Common myeloid progenitor, CD34-positive (primary cell): ENCODE measurements at regions not wholly inside any gene's neighbourhood (a gene's known extent, or its start where the extent isn't known, plus 50 kb on each side); places are given as distances from the start of the nearest gene placed in this dataset.

Source experiments
- CTCF ChIA-PET: fragments of 350-600 bp; sonication (Branson Sonifier 250); formaldehyde crosslinking; loops from one replicate; lab custom pipeline; 2021; ENCODE audit warnings: antibody characterized with exemption; lab: Charles Lee
- POLR2A ChIA-PET: fragments of 350-600 bp; sonication (Branson Sonifier 250); formaldehyde crosslinking; loops from one replicate; lab custom pipeline; 2021; ENCODE audit warnings: antibody characterized with exemption; lab: Charles Lee
- DNase-seq, 3 donors: peaks; one replicate each; pipeline versions ENCODE4 v3.0.0 to v3.0.0-alpha.2; 2013
- H3K27ac ChIP-seq, 2 experiments: 1 replicate in 1 of 2; 2 replicates in 1 of 2; pipeline ENCODE4 v1.7.0; 2013; ENCODE audit warnings: inconsistent platforms in 2 of 2, low read length in 2 of 2, mild to moderate bottlenecking in 2 of 2, low read depth in 1 of 2, moderate library complexity in 1 of 2; ENCODE audit not compliant: severe bottlenecking in 2 of 2, insufficient read depth in 1 of 2, poor library complexity in 1 of 2
- H3K27me3 ChIP-seq, 5 experiments: replicated peaks in 2 of 5; 1 replicate in 3 of 5; 2 replicates in 2 of 5; pipeline versions ENCODE4 v1.6.1 to v1.7.0; 2013; ENCODE audit warnings: low read length in 4 of 5, mild to moderate bottlenecking in 2 of 5, moderate library complexity in 2 of 5, inconsistent platforms in 1 of 5; ENCODE audit not compliant: insufficient read depth in 5 of 5, control insufficient read depth in 4 of 5
- H3K36me3 ChIP-seq, 4 experiments: 1 replicate in 2 of 4; 2 replicates in 2 of 4; pipeline versions ENCODE4 v1.6.1 to v1.7.0; 2013; ENCODE audit warnings: low read length in 3 of 4, control low read depth in 1 of 4, mild to moderate bottlenecking in 1 of 4; ENCODE audit not compliant: control insufficient read depth in 4 of 4, insufficient read depth in 4 of 4
- H3K4me1 ChIP-seq, 4 experiments: 1 replicate in 3 of 4; 2 replicates in 1 of 4; pipeline versions ENCODE4 v1.6.1 to v1.7.1; 2013; ENCODE audit warnings: low read length in 3 of 4, mild to moderate bottlenecking in 3 of 4, control low read depth in 1 of 4, inconsistent platforms in 1 of 4, moderate library complexity in 1 of 4; ENCODE audit not compliant: control insufficient read depth in 4 of 4, insufficient read depth in 4 of 4; ENCODE audit errors: control extremely low read depth in 1 of 4
- H3K4me3 ChIP-seq, 7 experiments: 1 replicate in 4 of 7; 2 replicates in 3 of 7; pipeline versions ENCODE4 v1.5.1 to v1.7.0; 2013; ENCODE audit warnings: mild to moderate bottlenecking in 7 of 7, low read length in 6 of 7, moderate library complexity in 6 of 7, inconsistent platforms in 2 of 7, low read depth in 2 of 7, control low read depth in 1 of 7; ENCODE audit not compliant: insufficient read depth in 4 of 7, control insufficient read depth in 1 of 7; ENCODE audit errors: extremely low read depth in 1 of 7
- H3K9me3 ChIP-seq, 5 experiments: 1 replicate in 4 of 5; 2 replicates in 1 of 5; pipeline versions ENCODE4 v1.6.1 to v1.7.1; 2013; ENCODE audit warnings: low read length in 4 of 5, mild to moderate bottlenecking in 2 of 5, inconsistent platforms in 1 of 5, low read depth in 1 of 5, moderate library complexity in 1 of 5; ENCODE audit not compliant: control insufficient read depth in 4 of 5, insufficient read depth in 2 of 5; ENCODE audit errors: control extremely low read depth in 1 of 5
- WGBS: methylation state at CpG from one replicate; pipeline ENCODE4 v1.1.5; 2013; ENCODE audit not compliant: insufficient coverage; 5-methylcytosine and 5-hydroxymethylcytosine counted together

DNA sequence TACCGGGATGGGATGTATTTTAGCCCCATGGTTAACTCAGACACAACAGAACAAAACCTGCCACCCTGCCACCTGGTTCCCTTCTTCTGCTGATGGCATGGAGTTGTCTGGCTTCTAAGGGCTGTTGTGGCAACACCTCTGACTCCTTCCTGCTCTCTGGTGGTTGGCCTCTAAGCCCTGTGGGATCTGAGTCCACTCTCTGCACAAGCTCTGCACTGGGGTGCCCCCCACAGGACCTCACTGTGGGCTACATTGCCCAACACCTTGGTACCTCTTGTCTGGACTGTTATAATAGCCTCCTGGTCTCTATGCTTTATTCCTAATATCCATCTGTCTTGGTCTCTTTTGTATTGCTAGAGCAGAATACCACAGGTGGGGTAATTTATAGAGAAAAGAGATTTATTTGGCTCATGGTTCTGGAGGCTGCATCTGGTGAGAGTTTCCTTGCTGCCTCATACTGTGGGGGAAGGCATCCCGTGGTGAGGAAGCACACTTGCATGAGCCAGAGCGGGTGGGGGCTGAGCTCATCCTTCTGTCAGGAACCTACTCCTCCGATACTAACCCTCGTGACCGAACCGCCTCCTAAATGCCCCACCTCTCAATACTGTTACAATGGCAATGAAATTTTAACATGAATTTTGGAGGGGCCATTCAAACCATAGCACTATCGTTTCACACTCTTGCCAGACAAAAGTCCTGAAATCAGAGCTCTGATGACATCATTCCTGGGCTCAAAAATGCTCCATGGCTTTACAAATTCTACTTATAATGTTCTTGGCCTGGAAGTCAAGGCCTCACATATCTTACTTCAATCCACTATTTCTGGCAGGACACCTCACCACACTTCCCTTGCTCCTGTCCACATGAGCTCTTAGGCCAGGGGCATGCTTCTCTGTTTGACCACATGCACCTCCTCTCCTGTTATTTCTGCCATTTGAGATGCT is 127.2 kb downstream of the PAX1 start:
- Histone ChIP-seq H3K4me3 (no peak overlapping the region), H3K9me3 (no peaks in the 10 kb centered on the region), H3K36me3 (no peaks in the 10 kb centered on the region), H3K27ac (no peak overlapping the region), H3K4me1 (no peaks in the 10 kb centered on the region), H3K27me3 (peaks cover 0 to 4% (median 2%) of the 10 kb centered on the region in 5 experiments)
- ChIA-PET CTCF (no interaction called here), POLR2A (no interaction called here)
- 88% methylated on average over 3 of the region's 8 CpGs for WGBS
- DNase-seq: no peak

DNA sequence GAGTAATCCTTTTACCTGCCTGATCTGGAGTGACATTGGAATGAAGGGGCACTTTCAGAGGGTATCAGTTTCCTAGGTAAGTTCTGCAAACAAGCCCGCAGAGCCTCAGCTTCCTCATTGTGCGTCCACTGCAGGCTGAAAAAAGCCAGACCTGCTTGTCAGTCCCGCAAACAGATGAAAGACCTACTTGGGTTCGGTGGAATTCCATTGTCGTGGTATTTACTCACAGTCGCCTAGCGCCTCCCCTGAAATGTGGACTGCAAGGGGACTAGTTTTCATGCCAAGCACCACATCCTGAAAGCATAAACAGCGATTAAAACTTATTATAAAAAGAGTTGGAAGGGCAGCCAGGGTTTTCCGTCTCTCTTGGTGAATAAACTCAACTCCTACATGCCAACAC is 121.5 kb downstream of the PAX1 start:
- no peak overlapping the region for H3K4me3 ChIP-seq
- POLR2A ChIA-PET: no interaction called here
- 7% methylated on average over 4 of the region's 9 CpGs for WGBS
- no peaks in the 10 kb centered on the region for H3K36me3 ChIP-seq
- CTCF ChIA-PET: no interaction called here
- no peak overlapping the region for H3K27ac ChIP-seq
- H3K4me1 ChIP-seq: no peaks in the 10 kb centered on the region
- peaks cover 0 to 3% (median 2%) of the 10 kb centered on the region in 5 experiments for H3K27me3 ChIP-seq
- peaks cover 0 to 2% (median 0%) of the 10 kb centered on the region in 5 experiments for H3K9me3 ChIP-seq
- no peak for DNase-seq

DNA sequence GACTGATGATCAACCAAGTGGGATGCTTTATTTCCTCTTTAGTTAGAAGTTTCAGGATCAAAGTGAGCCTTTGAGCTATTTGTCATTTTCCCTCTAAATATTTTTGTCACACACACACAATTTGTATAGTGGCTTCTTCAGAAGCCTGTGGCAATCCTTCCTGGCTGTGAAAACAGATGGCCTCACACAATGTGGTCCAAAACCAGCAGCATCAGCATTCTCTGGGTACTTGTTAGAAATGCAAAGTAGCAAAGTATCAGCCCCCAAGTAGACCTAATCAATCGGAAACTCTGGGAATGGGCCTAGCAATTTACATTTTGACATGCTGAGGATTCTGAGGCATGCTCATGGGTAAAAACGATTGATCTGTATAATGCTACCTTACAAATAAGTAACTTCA is 115.9 kb downstream of the PAX1 start:
- no CpG with 5 or more reads among the region's 2 CpGs for WGBS
- Histone ChIP-seq H3K4me1 (no peaks in the 10 kb centered on the region), H3K27ac (no peak overlapping the region), H3K9me3 (peaks cover 0 to 2% (median 0%) of the 10 kb centered on the region in 5 experiments), H3K27me3 (peaks cover 0 to 1% (median 0%) of the 10 kb centered on the region in 5 experiments), H3K36me3 (no peaks in the 10 kb centered on the region), H3K4me3 (no peak overlapping the region)
- CTCF ChIA-PET: no interaction called here
- POLR2A ChIA-PET: no interaction called here
- no peak for DNase-seq

DNA sequence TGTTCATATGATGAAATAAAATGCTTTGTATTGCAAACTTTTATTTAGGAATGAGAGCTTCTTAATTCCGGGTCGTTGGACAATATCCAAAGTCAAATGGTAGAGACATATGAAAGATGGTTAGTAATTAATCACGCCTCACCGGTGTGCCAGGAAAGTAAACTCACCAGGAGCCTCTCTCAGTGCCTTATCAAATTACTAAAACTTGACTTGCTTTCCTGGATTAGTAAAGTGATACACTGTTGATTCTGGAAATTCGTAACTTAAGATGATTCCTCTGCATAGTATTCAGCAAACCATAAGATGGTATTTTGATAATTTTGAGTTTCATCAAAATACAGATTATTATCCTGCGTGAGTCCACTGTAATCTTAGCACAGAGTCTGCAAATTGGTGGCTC is 115.2 kb downstream of the PAX1 start:
- WGBS: 92% methylated on average over 2 of the region's 6 CpGs
- Histone ChIP-seq H3K9me3 (peaks cover 0 to 2% (median 0%) of the 10 kb centered on the region in 5 experiments), H3K27ac (no peak overlapping the region), H3K36me3 (no peaks in the 10 kb centered on the region), H3K4me1 (no peaks in the 10 kb centered on the region), H3K4me3 (no peak overlapping the region), H3K27me3 (peaks cover 0 to 1% (median 0%) of the 10 kb centered on the region in 5 experiments)
- CTCF ChIA-PET: no interaction called here
- POLR2A ChIA-PET: no interaction called here
- no peak for DNase-seq

DNA sequence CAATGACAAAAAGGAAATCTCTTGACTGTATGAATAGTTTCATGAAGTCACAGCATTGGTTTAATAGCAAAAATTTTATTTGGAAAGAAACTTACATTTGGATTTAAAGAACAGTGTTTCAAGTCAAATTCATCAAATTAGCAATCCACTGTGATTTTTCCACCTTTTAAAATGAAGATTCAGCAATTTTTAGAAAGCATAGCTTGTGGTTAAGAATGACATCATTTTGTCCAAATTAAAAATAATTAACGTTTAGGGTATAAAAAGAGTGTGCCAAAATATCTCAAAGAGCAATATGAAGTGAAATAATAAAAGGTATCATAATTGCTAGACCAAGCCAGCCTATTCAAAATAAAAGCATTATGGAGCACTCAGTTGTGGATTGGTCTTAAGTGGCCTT is 114.6 kb downstream of the PAX1 start:
- no peaks in the 10 kb centered on the region for H3K4me1 ChIP-seq
- WGBS: no CpG with 5 or more reads among the region's 1 CpG
- peaks cover 0 to 1% (median 0%) of the 10 kb centered on the region in 5 experiments for H3K27me3 ChIP-seq
- ChIA-PET CTCF (no interaction called here), POLR2A (no interaction called here)
- H3K9me3 ChIP-seq: peaks cover 0 to 2% (median 0%) of the 10 kb centered on the region in 5 experiments
- H3K36me3 ChIP-seq: no peaks in the 10 kb centered on the region
- H3K4me3 ChIP-seq: no peak overlapping the region
- no peak overlapping the region for H3K27ac ChIP-seq
- DNase-seq: no peak

DNA sequence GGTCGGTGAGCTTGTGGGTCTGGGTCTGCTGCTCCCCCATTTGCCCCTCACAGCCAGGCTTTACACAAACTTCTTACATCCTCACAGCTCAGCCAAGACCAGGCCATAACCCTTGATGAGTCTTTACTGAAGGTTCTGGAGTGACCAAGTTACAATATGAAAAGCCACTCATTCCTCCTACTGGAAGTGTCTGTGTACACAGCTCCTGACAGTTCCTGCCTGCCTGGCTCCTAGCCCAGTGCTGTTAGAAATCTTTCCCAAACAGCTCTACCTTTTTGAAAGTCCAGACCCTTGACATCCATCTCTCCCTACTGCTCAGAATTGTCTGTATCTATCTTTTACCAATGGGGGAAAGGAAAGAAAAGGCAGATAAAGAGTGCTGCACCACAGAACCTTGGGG is 106.9 kb downstream of the PAX1 start:
- no peaks in the 10 kb centered on the region for H3K36me3 ChIP-seq
- H3K4me1 ChIP-seq: no peaks in the 10 kb centered on the region
- 80% methylated on average over 1 of the region's 1 CpG for WGBS
- no peak overlapping the region for H3K27ac ChIP-seq
- POLR2A ChIA-PET: no interaction called here
- CTCF ChIA-PET: no interaction called here
- DNase-seq: no peak
- H3K9me3 ChIP-seq: no peaks in the 10 kb centered on the region
- no peak overlapping the region for H3K4me3 ChIP-seq
- no peaks in the 10 kb centered on the region for H3K27me3 ChIP-seq

DNA sequence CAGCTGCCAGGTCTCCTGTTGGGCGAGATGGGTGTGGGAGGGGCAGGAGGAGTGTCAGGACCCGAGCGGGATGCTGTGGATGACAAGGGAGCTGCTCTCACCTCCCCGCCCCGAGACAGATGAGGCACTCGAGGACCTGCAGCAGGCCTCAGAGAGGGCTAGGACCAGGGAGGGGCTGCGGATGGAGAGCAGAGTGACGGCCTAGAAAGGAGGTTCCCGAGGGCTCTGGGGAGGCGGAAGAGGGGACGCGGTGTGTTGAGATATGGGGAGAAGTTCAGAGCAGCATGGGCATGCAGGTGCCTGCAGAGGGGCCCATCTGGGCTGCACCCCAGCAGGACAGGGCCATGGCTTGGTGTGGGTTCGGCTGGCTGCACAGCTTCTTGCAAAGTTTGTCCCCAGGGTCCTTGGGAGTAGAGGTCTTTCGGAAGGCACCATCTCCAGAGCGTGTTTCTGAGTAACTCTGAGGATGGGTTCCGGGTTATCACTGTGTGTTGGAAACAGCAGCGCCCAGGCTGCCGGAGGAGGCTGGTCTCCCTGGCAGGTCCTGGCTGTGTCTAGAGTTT is 104.6 kb downstream of the PAX1 start:
- ChIA-PET POLR2A (no interaction called here), CTCF (no interaction called here)

More for the DNA sequence above, 104.6 kb downstream of the PAX1 start:
- Histone ChIP-seq H3K36me3 (no peaks in the 10 kb centered on the region), H3K4me1 (no peaks in the 10 kb centered on the region), H3K9me3 (no peaks in the 10 kb centered on the region), H3K4me3 (no peak overlapping the region), H3K27ac (no peak overlapping the region), H3K27me3 (peaks cover 0 to 4% (median 0%) of the 10 kb centered on the region in 5 experiments)
- DNase-seq: no peak
- WGBS: 96% methylated on average over 11 of the region's 18 CpGs
